SK-N-MC (cell line): ENCODE measurements at regions not wholly inside any gene's neighbourhood (a gene's known extent, or its start where the extent isn't known, plus 50 kb on each side); places are given as distances from the start of the nearest gene placed in this dataset.

Source experiments
- DNase-seq: peaks from one replicate; pipeline ENCODE4 v3.0.0-alpha.2; 2011; ENCODE audit warnings: low read depth, low spot score
- H3K27ac ChIP-seq: fragments of 200-600 bp; sonication (generic); 2 replicates; pipeline ENCODE4 v1.5.1; 2016; ENCODE audit warnings: mixed run types
- H3K36me3 ChIP-seq: fragments of 200-600 bp; sonication (generic); 2 replicates; pipeline ENCODE4 v1.6.1; 2017; ENCODE audit warnings: antibody characterized with exemption, low read length, mixed read lengths; ENCODE audit not compliant: insufficient read depth
- H3K4me3 ChIP-seq: fragments of 200-600 bp; sonication (generic); 2 replicates; pipeline ENCODE4 v1.5.1; 2016
- H3K9ac ChIP-seq: fragments of 200-600 bp; sonication (generic); 2 replicates; pipeline ENCODE4 v1.8.0; 2017; ENCODE audit warnings: mixed run types, mixed read lengths; ENCODE audit not compliant: insufficient read length
- H3K9me3 ChIP-seq: fragments of 200-600 bp; sonication (generic); 2 replicates; pipeline ENCODE4 v1.6.1; 2017; ENCODE audit warnings: low read depth, mild to moderate bottlenecking, antibody characterized with exemption, low read length, moderate library complexity, mixed read lengths
- EZH2 ChIP-seq: fragments of 200-600 bp; sonication (generic); IDR thresholded peaks from one replicate; pipeline ENCODE4 v1.6.1; 2017; ENCODE audit warnings: antibody characterized with exemption
- FOXP2 ChIP-seq: optimal IDR thresholded peaks from 2 replicates; pipeline ENCODE3; 2011; ENCODE audit warnings: mild to moderate bottlenecking, moderate library complexity; ENCODE audit not compliant: insufficient read depth; ENCODE audit errors: extremely low read length, control extremely low read depth
- POLR2AphosphoS5 ChIP-seq: IDR thresholded peaks from 2 replicates; pipeline ENCODE4 v1.6.1; 2012; ENCODE audit warnings: mild to moderate bottlenecking, low read depth, low read length, borderline replicate concordance

GRCh38 chr11:116173941-116174911 lies 598.6 kb downstream of the BUD13 start:
- Histone ChIP-seq H3K9ac (no peak overlapping the region), H3K9me3 (no peaks in the 10 kb centered on the region), H3K4me3 (no peak overlapping the region), H3K36me3 (no peaks in the 10 kb centered on the region), H3K27ac (no peak overlapping the region)
- no peak for TF ChIP-seq POLR2AphosphoS5
- TF ChIP-seq FOXP2: no peak
- no peak for TF ChIP-seq EZH2
- DNase-seq: no peak

- TF ChIP-seq EZH2 (no peak), POLR2AphosphoS5 (no peak), FOXP2 (no peak)
- DNase-seq: no peak
- H3K36me3 ChIP-seq: no peaks in the 10 kb centered on the region
- no peak overlapping the region for H3K9ac ChIP-seq
- H3K4me3 ChIP-seq: no peak overlapping the region
- no peaks in the 10 kb centered on the region for H3K9me3 ChIP-seq
- H3K27ac ChIP-seq: no peak overlapping the region
Measured at GRCh38 chr11:116173506-116173905, 599.3 kb downstream of the BUD13 start.

- Histone ChIP-seq H3K36me3 (no peaks in the 10 kb centered on the region), H3K4me3 (no peak overlapping the region), H3K27ac (no peak overlapping the region), H3K9me3 (no peaks in the 10 kb centered on the region), H3K9ac (no peak overlapping the region)
- no peak for TF ChIP-seq FOXP2
- no peak for TF ChIP-seq POLR2AphosphoS5
- TF ChIP-seq EZH2: no peak
- DNase-seq: no peak
Measured at GRCh38 chr11:116172851-116173250, 599.9 kb downstream of the BUD13 start.

- H3K9me3 ChIP-seq: no peaks in the 10 kb centered on the region
- no peak overlapping the region for H3K27ac ChIP-seq
- H3K36me3 ChIP-seq: no peaks in the 10 kb centered on the region
- no peak overlapping the region for H3K4me3 ChIP-seq
- no peak for DNase-seq
- no peak for TF ChIP-seq EZH2
- TF ChIP-seq FOXP2: no peak
- TF ChIP-seq POLR2AphosphoS5: no peak
- no peak overlapping the region for H3K9ac ChIP-seq
Measured at GRCh38 chr11:116172156-116172555, 600.6 kb downstream of the BUD13 start.

- Histone ChIP-seq H3K4me3 (no peak overlapping the region), H3K27ac (no peak overlapping the region), H3K9ac (no peak overlapping the region), H3K36me3 (no peaks in the 10 kb centered on the region), H3K9me3 (no peaks in the 10 kb centered on the region)
- DNase-seq: no peak
- TF ChIP-seq EZH2: no peak
- no peak for TF ChIP-seq FOXP2
- no peak for TF ChIP-seq POLR2AphosphoS5
Measured at GRCh38 chr11:116171271-116172140, 601.3 kb downstream of the BUD13 start.

- DNase-seq: no peak
- Histone ChIP-seq H3K36me3 (no peaks in the 10 kb centered on the region), H3K9me3 (no peaks in the 10 kb centered on the region), H3K4me3 (no peak overlapping the region), H3K9ac (no peak overlapping the region), H3K27ac (no peak overlapping the region)
- no peak for TF ChIP-seq POLR2AphosphoS5
- no peak for TF ChIP-seq FOXP2
- TF ChIP-seq EZH2: no peak
Measured at GRCh38 chr11:116170526-116171120, 602.2 kb downstream of the BUD13 start.

- H3K9ac ChIP-seq: no peak overlapping the region
- no peak for TF ChIP-seq FOXP2
- no peak for TF ChIP-seq POLR2AphosphoS5
- no peak for TF ChIP-seq EZH2
- no peaks in the 10 kb centered on the region for H3K36me3 ChIP-seq
- no peak overlapping the region for H3K27ac ChIP-seq
- no peaks in the 10 kb centered on the region for H3K9me3 ChIP-seq
- DNase-seq: no peak
- H3K4me3 ChIP-seq: no peak overlapping the region
Measured at GRCh38 chr11:116169776-116170175, 603.0 kb downstream of the BUD13 start.

- no peak for DNase-seq
- no peaks in the 10 kb centered on the region for H3K9me3 ChIP-seq
Measured at GRCh38 chr11:116168459-116168787, 604.4 kb downstream of the BUD13 start.

More at GRCh38 chr11:116168459-116168787, 604.4 kb downstream of the BUD13 start:
- Histone ChIP-seq H3K4me3 (no peak overlapping the region), H3K27ac (no peak overlapping the region), H3K9ac (no peak overlapping the region), H3K36me3 (no peaks in the 10 kb centered on the region)
- TF ChIP-seq EZH2 (no peak), FOXP2 (no peak), POLR2AphosphoS5 (no peak)
